Type B pancreatic cell (in vitro differentiated cells): ENCODE measurements at regions not wholly inside any gene's neighbourhood (a gene's known extent, or its start where the extent isn't known, plus 50 kb on each side); places are given as distances from the start of the nearest gene placed in this dataset.
"Not testable (repeated sequence)": the region's sequence is repeated elsewhere in the genome, so short reads cannot be mapped to it uniquely, and the experiment has no call there.

Experiments
- DNase-seq: peaks from one replicate; pipeline ENCODE4 v3.0.0; 2021; ENCODE audit warnings: mixed read lengths; ENCODE audit not compliant: unreplicated experiment; ENCODE audit errors: extremely low spot score
- H3K27ac Mint-ChIP-seq: 2 replicates; pipeline ENCODE4 v1.8.0; 2021; ENCODE audit warnings: mild to moderate bottlenecking, mixed read lengths
- H3K27me3 Mint-ChIP-seq: 2 replicates; pipeline ENCODE4 v1.8.0; 2021; ENCODE audit warnings: mixed read lengths
- H3K36me3 Mint-ChIP-seq: 2 replicates; pipeline ENCODE4 v1.8.0; 2021; ENCODE audit warnings: mixed read lengths
- H3K4me1 Mint-ChIP-seq: one replicate; pipeline ENCODE4 v1.8.0; 2021; ENCODE audit warnings: mixed read lengths; ENCODE audit not compliant: unreplicated experiment
- H3K4me3 Mint-ChIP-seq: 2 replicates; pipeline ENCODE4 v1.8.0; 2021; ENCODE audit warnings: mild to moderate bottlenecking, mixed read lengths
- H3K9me3 Mint-ChIP-seq: 2 replicates; pipeline ENCODE4 v1.8.0; 2021; ENCODE audit warnings: mixed read lengths
- CTCF ChIP-seq: fragments of 200-600 bp; sonication (generic); conservative IDR thresholded peaks from 2 replicates; pipeline ENCODE4 v1.5.0; 2021; ENCODE audit warnings: antibody characterized with exemption, mild to moderate bottlenecking

DNA sequence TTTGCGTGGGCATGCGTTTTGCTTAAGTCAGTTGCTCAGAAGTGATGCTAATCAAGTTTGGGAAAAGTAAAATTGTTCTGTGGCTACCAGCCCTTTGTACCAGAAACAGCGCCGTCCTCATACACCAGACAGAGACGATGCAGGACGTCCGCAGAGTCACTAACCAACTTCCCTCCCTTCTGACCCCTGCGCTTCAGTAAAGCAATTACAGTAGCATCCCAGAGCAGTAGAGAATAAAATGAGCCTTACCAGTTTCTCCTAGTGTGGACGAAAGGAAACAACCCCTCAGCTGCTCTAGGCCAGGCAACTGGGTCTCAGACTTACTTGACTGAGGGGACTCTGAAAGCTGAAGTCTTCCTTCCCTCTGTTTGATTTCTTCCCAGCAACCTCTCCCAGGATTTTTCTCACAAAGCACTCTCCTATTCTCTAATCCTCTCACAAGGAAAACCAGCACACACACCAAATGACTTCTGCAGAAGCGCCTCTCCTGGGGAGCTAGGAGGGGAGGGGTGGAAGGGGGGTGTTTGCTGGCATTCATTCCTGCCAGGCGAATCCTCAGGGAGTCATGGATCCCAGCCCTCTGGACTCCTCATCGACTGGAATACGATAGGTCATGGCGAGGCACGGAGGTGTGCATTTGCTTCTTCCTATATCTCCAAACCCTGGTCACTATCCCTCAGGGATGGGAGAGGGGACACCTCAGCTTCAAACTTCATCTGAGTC lies 56.0 kb upstream of the MID1 start:
- no peaks in the 10 kb centered on the region for H3K9me3 Mint-ChIP-seq
- H3K4me1 Mint-ChIP-seq = peaks cover 13% of the 10 kb centered on the region
- no peak overlapping the region for H3K27ac Mint-ChIP-seq
- H3K4me3 Mint-ChIP-seq = peak overlapping the region; percentile 59
- TF ChIP-seq CTCF = no peak
- no peaks in the 10 kb centered on the region for H3K27me3 Mint-ChIP-seq
- no peak for DNase-seq
- no peaks in the 10 kb centered on the region for H3K36me3 Mint-ChIP-seq

DNA sequence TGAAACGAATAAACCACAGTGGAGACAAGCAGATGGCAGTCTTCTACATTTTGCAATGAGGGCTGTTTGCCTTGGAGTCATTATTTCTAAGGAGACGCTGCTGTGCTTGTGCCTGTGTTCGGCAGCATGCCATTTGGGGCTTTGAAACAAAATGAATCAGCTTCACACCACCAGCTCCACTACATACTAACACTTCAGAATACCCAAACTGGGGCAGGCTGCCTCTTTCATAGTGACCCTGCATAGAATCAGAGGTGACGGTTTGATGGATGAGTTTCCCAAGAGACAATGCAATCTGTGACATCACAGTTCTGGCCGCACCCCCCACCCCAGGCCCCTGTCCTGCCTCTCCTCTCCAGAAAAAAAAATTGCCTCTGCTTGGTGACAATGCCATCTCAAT lies 57.1 kb upstream of the MID1 start:
- Mint-ChIP-seq H3K27me3 (no peaks in the 10 kb centered on the region), H3K4me3 (no peak overlapping the region), H3K9me3 (no peaks in the 10 kb centered on the region), H3K36me3 (no peaks in the 10 kb centered on the region), H3K4me1 (peaks cover 13% of the 10 kb centered on the region), H3K27ac (peak overlapping the region; percentile 15)
- no peak for DNase-seq
- TF ChIP-seq CTCF = no peak

GRCh38 chrX:10679387-10679786 lies 59.0 kb upstream of the MID1 start:
- no peak for TF ChIP-seq CTCF
- Mint-ChIP-seq H3K36me3 (no peaks in the 10 kb centered on the region), H3K27ac (no peak overlapping the region), H3K4me3 (no peak overlapping the region), H3K4me1 (peaks cover 13% of the 10 kb centered on the region), H3K27me3 (no peaks in the 10 kb centered on the region), H3K9me3 (no peaks in the 10 kb centered on the region)
- no peak for DNase-seq

DNA sequence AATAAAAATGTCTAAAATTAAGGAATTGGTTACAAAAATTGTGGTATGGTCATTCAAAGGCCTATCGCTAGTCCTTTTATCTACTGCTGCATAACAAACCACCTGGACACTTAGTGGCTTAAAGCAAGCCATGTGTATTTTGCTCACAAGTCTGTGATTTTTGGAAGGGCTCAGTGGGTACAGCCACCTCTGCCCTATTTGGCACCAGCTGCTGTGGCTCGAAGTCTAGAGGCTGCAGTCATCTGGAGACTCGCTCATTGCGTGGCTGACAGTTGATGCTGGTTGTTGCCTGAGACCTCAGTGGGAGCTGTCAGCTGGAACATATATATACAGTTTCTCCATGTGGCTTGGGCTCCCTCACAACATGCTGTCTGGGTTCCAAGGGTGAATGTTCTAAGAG lies 60.8 kb upstream of the MID1 start:
- no peaks in the 10 kb centered on the region for H3K9me3 Mint-ChIP-seq
- no peak overlapping the region for H3K4me3 Mint-ChIP-seq
- H3K27ac Mint-ChIP-seq = no peak overlapping the region
- no peak for TF ChIP-seq CTCF
- no peaks in the 10 kb centered on the region for H3K27me3 Mint-ChIP-seq
- DNase-seq = no peak
- H3K4me1 Mint-ChIP-seq = peaks cover 8% of the 10 kb centered on the region
- no peaks in the 10 kb centered on the region for H3K36me3 Mint-ChIP-seq

DNA sequence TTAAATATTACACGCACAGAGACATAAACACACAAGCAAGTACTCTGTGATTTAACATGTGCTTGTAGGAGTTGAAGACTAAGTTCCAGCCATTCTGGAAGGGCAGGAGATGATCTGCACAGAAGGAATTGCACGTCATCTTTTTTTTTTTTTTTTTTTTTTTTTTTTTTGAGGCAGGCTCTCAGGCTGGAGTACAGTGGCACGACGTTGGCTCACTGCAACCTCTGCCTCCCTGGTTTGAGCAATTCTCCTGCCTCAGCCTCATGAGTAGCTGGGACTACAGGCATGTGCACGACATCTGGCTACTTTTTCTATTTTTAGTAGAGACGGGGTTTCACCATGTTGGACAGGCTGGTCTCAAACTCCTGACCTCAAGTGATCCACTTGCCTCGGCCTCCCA lies 63.2 kb upstream of the MID1 start:
- H3K27ac Mint-ChIP-seq, DNase-seq, H3K4me1 Mint-ChIP-seq, H3K4me3 Mint-ChIP-seq, H3K36me3 Mint-ChIP-seq, H3K27me3 Mint-ChIP-seq, H3K9me3 Mint-ChIP-seq: not testable (repeated sequence)

DNA sequence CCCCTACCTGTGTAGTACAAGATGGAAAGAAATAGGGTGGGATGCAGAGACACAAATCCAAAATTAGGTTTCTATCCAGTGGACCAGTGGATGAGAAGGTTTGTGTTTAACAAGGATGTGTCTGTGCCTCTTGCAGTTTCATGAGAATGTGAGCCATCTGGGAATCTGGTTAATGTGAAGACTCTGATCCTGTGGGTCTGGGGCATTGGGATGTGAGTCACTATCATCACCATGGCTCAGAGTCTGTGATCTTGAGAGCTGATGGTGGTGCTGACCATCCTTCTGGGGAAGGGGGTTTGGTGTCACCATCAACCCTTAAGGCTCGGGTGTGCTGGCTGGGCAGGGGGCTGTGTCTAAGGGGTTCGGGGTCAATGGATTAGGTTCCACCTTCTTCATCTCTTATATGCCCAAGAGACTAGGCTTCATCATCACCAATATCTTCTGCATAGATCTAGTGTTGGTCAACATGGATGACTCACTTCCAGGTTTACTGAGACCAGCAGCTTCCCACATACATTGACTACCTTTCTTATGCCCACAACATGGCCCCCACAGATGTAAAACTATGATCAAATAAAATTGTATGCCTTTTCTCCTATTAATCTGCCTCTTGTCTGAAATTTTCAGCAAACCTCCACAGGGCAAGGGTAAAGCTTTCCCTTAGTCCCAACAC lies 65.7 kb upstream of the MID1 start:
- TF ChIP-seq CTCF = no peak
- H3K9me3 Mint-ChIP-seq = no peaks in the 10 kb centered on the region

GRCh38 chrX:10691751-10692150 lies 71.4 kb upstream of the MID1 start:
- H3K27ac Mint-ChIP-seq, H3K27me3 Mint-ChIP-seq, H3K4me3 Mint-ChIP-seq, H3K4me1 Mint-ChIP-seq, H3K36me3 Mint-ChIP-seq, H3K9me3 Mint-ChIP-seq, DNase-seq: not testable (repeated sequence)

More for the DNA sequence above, 65.7 kb upstream of the MID1 start:
- H3K4me1 Mint-ChIP-seq = no peaks in the 10 kb centered on the region
- no peak overlapping the region for H3K4me3 Mint-ChIP-seq
- H3K27ac Mint-ChIP-seq = no peak overlapping the region
- H3K27me3 Mint-ChIP-seq = no peaks in the 10 kb centered on the region
- DNase-seq = no peak
- H3K36me3 Mint-ChIP-seq = no peaks in the 10 kb centered on the region
